ENCODE measurements at regions not wholly inside any gene's neighbourhood (a gene's known extent, or its start where the extent isn't known, plus 50 kb on each side); places are given as distances from the start of the nearest gene placed in this dataset.
"Not testable (repeated sequence)": the region's sequence is repeated elsewhere in the genome, so short reads cannot be mapped to it uniquely, and the experiment has no call there.

DNA sequence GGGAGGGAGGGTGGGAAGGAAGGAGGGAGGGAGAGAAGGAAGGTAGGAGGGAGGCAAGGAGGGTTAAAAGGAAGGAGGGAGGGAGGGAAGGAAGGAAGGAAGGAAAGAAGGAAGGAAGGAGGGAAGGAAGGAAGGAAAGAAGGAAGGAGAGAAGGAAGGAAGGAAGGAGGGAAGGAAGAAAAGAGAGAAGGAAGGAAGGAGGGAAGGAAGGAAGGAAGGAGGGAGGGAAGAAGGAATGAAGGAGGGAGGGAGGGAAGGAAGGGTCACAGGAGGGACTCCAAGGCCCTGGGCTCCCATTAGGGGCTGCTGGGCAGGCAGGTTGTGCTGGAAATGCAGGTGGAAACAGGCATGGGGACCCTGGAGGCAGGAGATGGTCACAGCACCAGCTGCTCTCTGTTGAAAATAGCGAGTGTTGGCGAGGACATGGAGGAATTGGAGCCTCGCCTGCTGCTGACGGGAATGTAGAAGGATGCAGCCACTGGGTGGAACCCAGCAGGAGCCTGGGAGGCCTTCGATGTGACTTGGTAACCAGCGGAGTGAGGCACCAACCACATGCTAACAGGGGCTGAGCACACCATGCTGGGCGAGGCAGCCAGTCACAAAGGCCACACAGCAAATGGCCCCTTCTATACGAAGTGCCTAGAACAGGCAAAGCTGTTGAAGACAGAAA is 217.3 kb upstream of the SGCG start:
- H3K79me2 ChIP-seq (ENCODE audit: control insufficient read depth, insufficient read depth, low read length, unreplicated experiment); H3K36me3 ChIP-seq (ENCODE audit: insufficient read depth, low read length); H3K4me1 ChIP-seq (ENCODE audit: control insufficient read depth, insufficient read depth, low read length, unreplicated experiment); H3K4me3 ChIP-seq (ENCODE audit: low read depth, low read length); H3K27me3 ChIP-seq (ENCODE audit: insufficient read depth, low read length); H3K27ac ChIP-seq (ENCODE audit: low read depth, low read length); H2AFZ ChIP-seq (ENCODE audit: low read length, unreplicated experiment): not testable (repeated sequence)

DNA sequence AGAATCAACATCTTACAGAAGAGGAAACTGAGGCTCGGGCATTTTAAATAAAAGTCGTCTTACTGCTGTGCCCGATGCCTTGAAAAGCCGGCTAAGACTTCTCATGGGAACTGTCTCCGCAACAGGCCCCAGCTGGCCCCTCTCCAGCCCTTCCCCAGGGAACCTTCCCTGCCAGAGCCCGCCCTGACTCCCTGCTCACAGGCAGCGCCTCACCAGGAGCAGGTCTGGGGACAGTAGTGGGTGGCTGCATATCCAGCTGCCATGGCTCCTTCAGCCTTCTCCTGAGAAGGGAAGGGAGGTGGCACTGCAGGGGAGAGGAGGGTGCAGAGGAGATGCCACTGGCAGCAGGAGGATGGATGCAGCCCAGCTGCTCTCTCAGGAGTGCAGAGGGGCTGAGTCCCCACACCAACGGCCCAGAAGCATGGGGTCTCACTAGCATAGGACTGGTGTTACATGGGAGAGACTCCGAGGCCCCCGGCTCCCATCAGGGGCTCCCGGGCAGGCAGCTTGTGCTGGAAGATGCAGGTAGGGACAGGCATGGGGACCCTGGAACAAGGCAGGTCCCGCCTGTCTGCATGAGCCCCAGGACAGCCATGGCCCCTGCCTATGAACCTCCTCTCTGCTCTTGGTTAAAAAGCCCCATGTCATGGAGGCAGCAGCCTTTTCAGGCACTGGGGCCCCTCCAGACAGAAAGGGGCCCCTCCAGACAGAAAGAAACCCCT is 216.4 kb upstream of the SGCG start:
- no peaks in the 10 kb centered on the region for H3K4me1 ChIP-seq (ENCODE audit: control insufficient read depth, insufficient read depth, low read length, unreplicated experiment)
- no peaks in the 10 kb centered on the region for H3K79me2 ChIP-seq (ENCODE audit: control insufficient read depth, insufficient read depth, low read length, unreplicated experiment)
- no peak overlapping the region for H3K27ac ChIP-seq (ENCODE audit: low read depth, low read length)
- H3K27me3 ChIP-seq (ENCODE audit: insufficient read depth, low read length) = no peaks in the 10 kb centered on the region
- no peak overlapping the region for H2AFZ ChIP-seq (ENCODE audit: low read length, unreplicated experiment)
- no peaks in the 10 kb centered on the region for H3K36me3 ChIP-seq (ENCODE audit: insufficient read depth, low read length)
- no peak overlapping the region for H3K4me3 ChIP-seq (ENCODE audit: low read depth, low read length)

DNA sequence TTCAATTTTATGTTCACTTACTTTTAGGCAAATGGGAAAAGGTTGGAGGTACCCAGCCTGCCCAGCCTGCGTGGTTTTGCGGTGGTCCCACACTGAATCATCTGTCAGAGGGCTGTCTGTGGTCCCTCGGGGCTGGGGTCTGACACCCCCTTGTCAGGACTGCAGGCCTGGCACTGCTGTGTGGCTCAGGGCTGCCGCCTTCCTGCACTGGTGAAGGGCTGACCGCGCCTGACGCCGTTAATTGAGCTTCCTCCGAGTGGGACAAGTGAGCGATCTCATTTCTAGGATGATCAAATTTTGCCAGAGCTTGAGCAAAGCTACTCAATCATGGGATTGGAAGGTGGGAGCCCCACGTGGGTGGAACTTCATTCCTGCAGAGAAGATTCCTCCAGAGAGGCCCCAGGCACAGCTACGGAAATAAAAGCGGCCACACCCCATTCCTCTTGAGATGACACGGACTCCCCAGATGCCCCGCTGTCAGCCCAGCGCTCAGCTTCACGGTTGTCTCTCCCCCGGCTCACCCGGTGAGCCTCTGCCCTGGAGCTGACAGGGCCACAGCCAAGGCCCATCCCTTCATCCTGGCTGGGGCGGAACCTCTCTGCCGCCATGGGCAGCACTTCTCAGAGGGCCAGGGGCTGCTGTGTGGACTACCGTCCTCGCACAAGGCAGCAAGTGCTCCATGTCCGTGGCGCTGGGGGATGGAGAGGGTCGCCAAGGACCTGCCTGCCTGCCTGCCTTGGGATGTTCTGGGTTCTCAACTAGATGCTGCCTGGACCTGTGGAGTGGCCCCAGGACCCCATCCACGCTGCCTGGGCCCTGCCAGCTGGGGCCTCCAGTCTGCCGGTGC is 215.5 kb upstream of the SGCG start:
- not testable (repeated sequence) for H3K79me2 ChIP-seq (ENCODE audit: control insufficient read depth, insufficient read depth, low read length, unreplicated experiment); H2AFZ ChIP-seq (ENCODE audit: low read length, unreplicated experiment); H3K36me3 ChIP-seq (ENCODE audit: insufficient read depth, low read length); H3K4me3 ChIP-seq (ENCODE audit: low read depth, low read length); H3K27me3 ChIP-seq (ENCODE audit: insufficient read depth, low read length); H3K27ac ChIP-seq (ENCODE audit: low read depth, low read length); H3K4me1 ChIP-seq (ENCODE audit: control insufficient read depth, insufficient read depth, low read length, unreplicated experiment)

DNA sequence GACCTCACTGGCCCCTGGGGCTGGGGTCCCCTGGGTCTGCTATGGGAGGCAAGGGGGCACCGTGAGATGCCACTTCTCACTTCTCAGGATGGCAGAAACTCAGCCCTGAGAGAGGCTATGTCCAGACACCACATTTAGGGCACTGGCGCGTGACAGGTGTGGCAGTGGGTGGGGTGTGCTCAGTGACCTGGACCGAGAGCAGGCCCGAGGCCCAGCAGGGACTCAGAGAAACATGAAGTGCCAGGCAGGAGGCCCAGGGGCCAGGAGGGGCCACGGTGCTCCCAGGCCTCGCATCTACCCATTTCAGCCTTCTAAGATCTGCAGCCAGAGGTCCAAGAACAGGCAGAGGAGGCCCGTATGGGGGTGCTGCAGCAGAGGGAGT is 214.9 kb upstream of the SGCG start:
- H3K4me1 ChIP-seq (ENCODE audit: control insufficient read depth, insufficient read depth, low read length, unreplicated experiment); H2AFZ ChIP-seq (ENCODE audit: low read length, unreplicated experiment); H3K27me3 ChIP-seq (ENCODE audit: insufficient read depth, low read length); H3K79me2 ChIP-seq (ENCODE audit: control insufficient read depth, insufficient read depth, low read length, unreplicated experiment); H3K4me3 ChIP-seq (ENCODE audit: low read depth, low read length); H3K36me3 ChIP-seq (ENCODE audit: insufficient read depth, low read length); H3K27ac ChIP-seq (ENCODE audit: low read depth, low read length): not testable (repeated sequence)

DNA sequence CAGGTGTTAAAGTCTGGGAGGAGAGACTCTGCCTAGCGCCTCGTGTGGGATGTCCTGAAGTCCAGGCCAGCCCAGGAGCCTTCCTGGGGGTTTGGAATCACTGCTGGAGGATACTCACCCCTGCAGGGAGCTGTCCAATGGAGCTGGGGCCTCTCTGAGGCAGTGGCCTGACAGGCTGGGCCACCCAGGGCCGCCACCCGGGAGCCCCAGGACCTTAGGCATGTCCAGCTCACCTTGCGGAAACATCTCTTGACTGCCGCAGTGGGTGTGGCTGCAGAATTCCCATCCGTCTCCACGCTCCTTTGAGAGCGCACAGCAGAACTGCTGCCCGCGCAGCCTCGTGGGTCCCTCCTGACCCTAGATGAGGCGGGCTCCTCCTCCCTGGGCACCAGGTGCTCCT is 214.0 kb upstream of the SGCG start:
- H2AFZ ChIP-seq (ENCODE audit: low read length, unreplicated experiment); H3K27ac ChIP-seq (ENCODE audit: low read depth, low read length); H3K36me3 ChIP-seq (ENCODE audit: insufficient read depth, low read length); H3K79me2 ChIP-seq (ENCODE audit: control insufficient read depth, insufficient read depth, low read length, unreplicated experiment); H3K27me3 ChIP-seq (ENCODE audit: insufficient read depth, low read length); H3K4me1 ChIP-seq (ENCODE audit: control insufficient read depth, insufficient read depth, low read length, unreplicated experiment); H3K4me3 ChIP-seq (ENCODE audit: low read depth, low read length): not testable (repeated sequence)

DNA sequence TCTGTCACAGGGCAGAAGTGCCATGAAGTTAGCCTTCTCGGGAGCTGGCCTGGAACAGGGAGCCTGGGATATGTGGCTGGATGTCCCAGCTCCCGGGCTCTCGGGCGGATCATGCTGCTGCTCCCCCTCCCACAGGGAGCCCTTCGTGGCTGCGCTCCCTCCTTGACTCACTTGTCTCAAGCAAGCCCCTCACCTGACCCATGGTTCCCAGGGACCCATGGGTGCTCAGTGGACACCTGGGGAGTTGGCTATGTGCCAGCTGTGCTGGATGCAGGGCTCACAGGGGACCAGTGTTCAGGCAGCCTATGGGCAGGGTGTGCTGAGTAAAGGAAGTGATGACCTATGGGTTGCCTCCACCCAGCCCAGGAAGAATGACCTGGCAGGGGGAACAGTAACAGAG is 213.1 kb upstream of the SGCG start:
- no peak overlapping the region for H3K4me3 ChIP-seq (ENCODE audit: low read depth, low read length)
- no peaks in the 10 kb centered on the region for H3K36me3 ChIP-seq (ENCODE audit: insufficient read depth, low read length)
- no peak overlapping the region for H3K27ac ChIP-seq (ENCODE audit: low read depth, low read length)
- no peak overlapping the region for H2AFZ ChIP-seq (ENCODE audit: low read length, unreplicated experiment)
- H3K79me2 ChIP-seq (ENCODE audit: control insufficient read depth, insufficient read depth, low read length, unreplicated experiment) = no peaks in the 10 kb centered on the region
- H3K4me1 ChIP-seq (ENCODE audit: control insufficient read depth, insufficient read depth, low read length, unreplicated experiment) = no peaks in the 10 kb centered on the region
- H3K27me3 ChIP-seq (ENCODE audit: insufficient read depth, low read length) = no peaks in the 10 kb centered on the region

DNA sequence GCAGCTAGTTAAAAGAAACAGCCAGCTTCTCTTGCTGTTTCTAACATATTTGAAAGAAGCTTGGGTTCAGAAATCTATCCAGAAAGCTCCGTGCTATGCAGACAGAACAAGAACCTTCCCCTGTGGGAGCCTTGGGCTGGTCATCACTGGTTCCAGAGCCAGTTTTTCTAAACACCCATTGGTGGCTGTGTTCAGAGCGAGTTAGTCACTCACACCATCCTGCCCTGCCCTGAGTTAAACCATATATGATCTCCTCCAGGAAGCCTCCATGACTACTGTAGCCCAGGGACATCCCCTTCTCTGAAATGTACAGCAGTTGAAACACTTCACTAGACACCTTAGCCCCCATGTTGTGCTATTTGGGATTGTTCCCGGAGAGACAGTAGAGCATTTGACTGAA is 200.8 kb upstream of the SGCG start:
- Histone ChIP-seq H3K4me3 (ENCODE audit: low read depth, low read length) (no peak overlapping the region), H3K36me3 (ENCODE audit: insufficient read depth, low read length) (no peaks in the 10 kb centered on the region), H3K27ac (ENCODE audit: low read depth, low read length) (no peak overlapping the region), H3K79me2 (ENCODE audit: control insufficient read depth, insufficient read depth, low read length, unreplicated experiment) (no peaks in the 10 kb centered on the region), H2AFZ (ENCODE audit: low read length, unreplicated experiment) (no peak overlapping the region), H3K27me3 (ENCODE audit: insufficient read depth, low read length) (no peaks in the 10 kb centered on the region), H3K4me1 (ENCODE audit: control insufficient read depth, insufficient read depth, low read length, unreplicated experiment) (no peaks in the 10 kb centered on the region)

DNA sequence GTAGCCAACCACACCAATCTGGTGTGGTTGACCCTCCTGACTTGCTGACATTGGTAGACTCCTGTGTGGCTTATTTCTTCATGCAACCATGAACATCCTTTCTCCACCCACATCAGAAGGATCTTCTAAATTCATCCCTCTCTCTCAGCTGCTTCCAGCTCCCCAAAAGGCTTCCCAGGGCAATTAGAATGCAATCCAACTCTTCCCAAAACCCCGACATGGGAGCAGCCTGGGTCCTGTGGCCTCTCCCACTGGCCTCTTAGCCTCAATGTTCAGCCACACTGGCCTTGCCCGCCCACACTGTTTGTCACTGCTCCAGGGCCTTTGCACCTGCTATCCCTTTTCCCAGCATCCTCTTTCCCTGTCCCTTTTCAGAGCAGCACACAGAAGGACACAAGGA is 199.8 kb upstream of the SGCG start:
- H3K36me3 ChIP-seq (ENCODE audit: insufficient read depth, low read length) = no peaks in the 10 kb centered on the region

DNA sequence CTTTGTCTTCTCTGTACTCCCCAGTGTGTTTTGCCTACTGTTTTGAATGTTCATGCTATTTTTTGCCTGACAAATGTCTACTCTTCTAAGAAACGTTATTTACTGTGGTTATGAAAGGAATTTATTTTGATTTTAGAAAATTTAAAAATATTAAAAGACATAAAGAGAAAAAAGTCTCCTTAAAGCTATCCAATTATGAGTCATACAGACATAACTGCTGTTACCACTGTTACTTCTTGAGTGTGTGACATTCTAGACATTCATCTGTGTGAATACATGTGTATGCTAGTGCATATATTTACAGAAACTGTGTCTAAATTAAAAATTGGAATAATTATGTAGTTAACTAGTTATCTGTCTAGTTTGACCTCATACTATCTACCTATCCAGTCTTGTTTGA is 187.6 kb upstream of the SGCG start:
- Histone ChIP-seq H3K27ac (ENCODE audit: low read depth, low read length) (no peak overlapping the region), H3K4me1 (ENCODE audit: control insufficient read depth, insufficient read depth, low read length, unreplicated experiment) (no peaks in the 10 kb centered on the region), H3K79me2 (ENCODE audit: control insufficient read depth, insufficient read depth, low read length, unreplicated experiment) (no peaks in the 10 kb centered on the region), H3K4me3 (ENCODE audit: low read depth, low read length) (no peak overlapping the region), H2AFZ (ENCODE audit: low read length, unreplicated experiment) (no peak overlapping the region), H3K36me3 (ENCODE audit: insufficient read depth, low read length) (no peaks in the 10 kb centered on the region), H3K27me3 (ENCODE audit: insufficient read depth, low read length) (no peaks in the 10 kb centered on the region)

More for the DNA sequence above, 199.8 kb upstream of the SGCG start:
- no peaks in the 10 kb centered on the region for H3K4me1 ChIP-seq (ENCODE audit: control insufficient read depth, insufficient read depth, low read length, unreplicated experiment)
- no peak overlapping the region for H2AFZ ChIP-seq (ENCODE audit: low read length, unreplicated experiment)
- H3K4me3 ChIP-seq (ENCODE audit: low read depth, low read length) = no peak overlapping the region
- H3K27me3 ChIP-seq (ENCODE audit: insufficient read depth, low read length) = no peaks in the 10 kb centered on the region
- no peaks in the 10 kb centered on the region for H3K79me2 ChIP-seq (ENCODE audit: control insufficient read depth, insufficient read depth, low read length, unreplicated experiment)
- no peak overlapping the region for H3K27ac ChIP-seq (ENCODE audit: low read depth, low read length)

DNA sequence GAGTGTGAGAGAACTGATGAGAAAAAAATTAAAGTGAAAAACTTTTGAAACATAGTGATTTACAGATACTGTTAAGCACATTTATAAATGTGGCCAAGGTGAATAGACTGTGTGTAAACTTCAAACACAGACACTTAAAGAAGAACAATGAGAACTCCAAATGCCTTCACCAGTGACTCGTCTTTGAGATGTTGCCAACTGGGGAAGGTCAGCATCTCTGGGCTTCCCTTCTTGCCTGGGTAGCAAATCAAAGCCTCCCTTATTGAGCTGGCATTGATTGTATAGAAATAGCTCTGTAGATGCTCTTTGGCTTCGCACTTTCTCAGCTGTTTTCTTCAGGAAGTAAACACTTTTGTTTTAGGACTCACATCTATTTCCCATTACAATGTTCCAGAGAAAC is 177.3 kb upstream of the SGCG start:
- H3K27ac ChIP-seq (ENCODE audit: low read depth, low read length) = no peak overlapping the region
- H2AFZ ChIP-seq (ENCODE audit: low read length, unreplicated experiment) = no peak overlapping the region
- H3K79me2 ChIP-seq (ENCODE audit: control insufficient read depth, insufficient read depth, low read length, unreplicated experiment) = no peaks in the 10 kb centered on the region
- H3K4me3 ChIP-seq (ENCODE audit: low read depth, low read length) = no peak overlapping the region
- H3K27me3 ChIP-seq (ENCODE audit: insufficient read depth, low read length) = no peaks in the 10 kb centered on the region
- no peaks in the 10 kb centered on the region for H3K4me1 ChIP-seq (ENCODE audit: control insufficient read depth, insufficient read depth, low read length, unreplicated experiment)
- no peaks in the 10 kb centered on the region for H3K36me3 ChIP-seq (ENCODE audit: insufficient read depth, low read length)

DNA sequence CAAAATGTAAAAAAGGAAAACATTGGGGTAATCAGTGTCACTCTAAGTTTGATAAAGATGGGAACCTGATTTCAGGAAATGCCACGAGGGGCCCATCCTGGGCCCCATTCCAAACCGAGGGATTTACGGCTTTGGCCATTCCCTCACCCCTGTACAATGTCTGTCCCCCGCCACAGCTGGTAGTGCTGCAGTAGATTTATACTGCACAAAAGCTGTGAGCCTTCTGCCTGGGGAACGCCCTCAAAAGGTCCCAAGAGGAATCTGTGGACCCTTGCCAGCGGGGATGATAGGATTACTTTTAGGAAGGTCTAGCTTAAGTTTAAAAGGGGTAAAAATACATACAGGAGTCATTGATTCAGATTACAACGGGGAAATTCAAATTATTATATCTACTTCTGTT is 173.4 kb upstream of the SGCG start:
- H3K79me2 ChIP-seq (ENCODE audit: control insufficient read depth, insufficient read depth, low read length, unreplicated experiment) = no peaks in the 10 kb centered on the region
- H3K27ac ChIP-seq (ENCODE audit: low read depth, low read length) = no peak overlapping the region
- no peaks in the 10 kb centered on the region for H3K36me3 ChIP-seq (ENCODE audit: insufficient read depth, low read length)
- no peak overlapping the region for H2AFZ ChIP-seq (ENCODE audit: low read length, unreplicated experiment)
- no peaks in the 10 kb centered on the region for H3K4me1 ChIP-seq (ENCODE audit: control insufficient read depth, insufficient read depth, low read length, unreplicated experiment)
- H3K27me3 ChIP-seq (ENCODE audit: insufficient read depth, low read length) = no peaks in the 10 kb centered on the region
- no peak overlapping the region for H3K4me3 ChIP-seq (ENCODE audit: low read depth, low read length)
